ENCODE measurements at regions not wholly inside any gene's neighbourhood (a gene's known extent, or its start where the extent isn't known, plus 50 kb on each side); places are given as distances from the start of the nearest gene placed in this dataset.

DNA sequence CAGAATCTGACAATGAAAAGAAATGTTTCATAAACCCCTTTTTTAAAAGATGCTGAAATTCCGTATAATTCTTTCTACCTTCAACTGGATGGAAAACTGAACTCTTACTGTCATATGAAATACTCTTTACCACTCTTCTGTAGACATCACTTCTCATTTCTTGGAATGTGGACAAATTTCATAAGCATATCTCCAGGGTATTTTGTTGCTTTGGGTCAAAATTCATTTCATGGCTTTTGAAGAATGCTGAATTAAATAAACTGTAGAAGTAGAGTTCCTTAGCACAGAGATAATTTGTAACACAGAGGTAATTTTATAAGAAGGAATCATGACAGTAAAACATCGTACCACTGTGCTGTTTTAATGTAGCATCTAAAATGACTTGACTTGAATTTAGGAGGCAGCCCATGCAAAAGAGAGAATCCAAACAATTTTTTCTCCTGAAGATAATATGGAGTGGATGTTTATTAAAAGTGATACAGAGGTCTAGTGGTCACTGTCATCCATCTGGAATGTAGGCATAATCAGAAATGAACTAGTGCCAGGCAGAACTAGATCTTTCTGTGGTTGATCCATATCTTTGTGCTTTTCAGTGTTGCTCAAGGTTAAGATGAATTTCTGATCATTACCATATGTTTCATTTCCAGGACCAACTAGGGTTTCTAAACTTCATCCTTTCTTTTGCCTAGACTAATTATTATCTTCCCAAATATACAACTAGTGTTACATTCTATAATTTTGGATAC, 492.0 kb downstream of the KIF20B start:
- H4K20me1 ChIP-seq (ENCODE audit: insufficient read depth, low read length): no peaks in the 10 kb centered on the region
- H3K4me1 ChIP-seq (ENCODE audit: low read length): no peaks in the 10 kb centered on the region
- no peak overlapping the region for H3K4me2 ChIP-seq (ENCODE audit: low read depth, low read length)
- H3K9me3 ChIP-seq (replicated peaks; ENCODE audit: insufficient read depth, low read length): no peaks in the 10 kb centered on the region
- no peak overlapping the region for H3K27ac ChIP-seq (ENCODE audit: low read length)
- H3K27me3 ChIP-seq (replicated peaks; ENCODE audit: insufficient read depth, low read length): no peaks in the 10 kb centered on the region
- no peak overlapping the region for H3K9ac ChIP-seq (ENCODE audit: low read length)
- H3K4me3 ChIP-seq (ENCODE audit: low read length): no peak overlapping the region
- H3F3A ChIP-seq (ENCODE audit: insufficient read depth, low read length): no peaks in the 10 kb centered on the region
- TF ChIP-seq EZH2phosphoT487 (IDR thresholded peaks at IDR 0.05; ENCODE audit: low read length) (no peak), EZH2 (optimal IDR thresholded peaks at IDR 0.05; ENCODE audit: low read depth, low read length) (no peak), CTCF (IDR thresholded peaks at IDR 0.05; ENCODE audit: low read length) (no peak)
- H3K9me2 ChIP-seq (replicated peaks; ENCODE audit: insufficient read depth, low read length): no peaks in the 10 kb centered on the region
- no peak for DNase-seq
- H3K79me2 ChIP-seq (ENCODE audit: low read length): no peaks in the 10 kb centered on the region
- H3K36me3 ChIP-seq (replicated peaks; ENCODE audit: insufficient read depth, low read length): no peaks in the 10 kb centered on the region
- H2AFZ ChIP-seq (ENCODE audit: low read length): no peak overlapping the region

DNA sequence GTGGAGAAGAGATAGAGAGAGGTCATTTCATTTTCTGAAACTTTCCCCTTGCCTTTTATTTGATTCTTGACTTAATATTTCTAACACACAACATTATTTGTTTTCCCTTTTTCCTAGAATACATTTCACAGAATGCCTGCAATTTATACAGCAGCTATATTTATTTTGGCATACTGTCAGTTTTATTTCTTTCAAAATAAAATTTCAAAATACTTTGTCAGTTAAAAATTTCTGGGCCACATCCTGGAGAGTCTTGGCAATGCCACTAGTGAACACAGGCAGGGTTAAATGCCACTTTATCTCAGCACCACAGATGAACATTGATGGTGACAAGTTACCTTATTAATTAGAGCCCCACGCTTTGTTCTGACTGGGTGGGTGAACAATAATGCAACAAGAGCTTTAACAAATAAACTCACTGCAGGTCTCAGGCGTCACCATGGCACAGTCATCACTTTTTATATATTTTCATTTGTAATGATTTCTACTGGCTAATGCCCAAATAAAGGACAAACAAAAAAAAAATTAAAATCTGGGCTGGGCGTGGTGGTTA, 494.0 kb downstream of the KIF20B start:
- no peak overlapping the region for H3K9ac ChIP-seq (ENCODE audit: low read length)
- H3K79me2 ChIP-seq (ENCODE audit: low read length): no peaks in the 10 kb centered on the region
- H3K27ac ChIP-seq (ENCODE audit: low read length): no peak overlapping the region
- H3K9me2 ChIP-seq (replicated peaks; ENCODE audit: insufficient read depth, low read length): no peaks in the 10 kb centered on the region
- H4K20me1 ChIP-seq (ENCODE audit: insufficient read depth, low read length): no peaks in the 10 kb centered on the region
- TF ChIP-seq CTCF (IDR thresholded peaks at IDR 0.05; ENCODE audit: low read length) (no peak), EZH2 (optimal IDR thresholded peaks at IDR 0.05; ENCODE audit: low read depth, low read length) (no peak), EZH2phosphoT487 (IDR thresholded peaks at IDR 0.05; ENCODE audit: low read length) (no peak)
- no peaks in the 10 kb centered on the region for H3K36me3 ChIP-seq (replicated peaks; ENCODE audit: insufficient read depth, low read length)
- H3K27me3 ChIP-seq (replicated peaks; ENCODE audit: insufficient read depth, low read length): no peaks in the 10 kb centered on the region
- no peak overlapping the region for H3K4me3 ChIP-seq (ENCODE audit: low read length)
- H2AFZ ChIP-seq (ENCODE audit: low read length): no peak overlapping the region
- H3K9me3 ChIP-seq (replicated peaks; ENCODE audit: insufficient read depth, low read length): no peaks in the 10 kb centered on the region
- H3K4me1 ChIP-seq (ENCODE audit: low read length): no peaks in the 10 kb centered on the region
- DNase-seq: no peak
- H3K4me2 ChIP-seq (ENCODE audit: low read depth, low read length): no peak overlapping the region
- H3F3A ChIP-seq (ENCODE audit: insufficient read depth, low read length): no peaks in the 10 kb centered on the region

DNA sequence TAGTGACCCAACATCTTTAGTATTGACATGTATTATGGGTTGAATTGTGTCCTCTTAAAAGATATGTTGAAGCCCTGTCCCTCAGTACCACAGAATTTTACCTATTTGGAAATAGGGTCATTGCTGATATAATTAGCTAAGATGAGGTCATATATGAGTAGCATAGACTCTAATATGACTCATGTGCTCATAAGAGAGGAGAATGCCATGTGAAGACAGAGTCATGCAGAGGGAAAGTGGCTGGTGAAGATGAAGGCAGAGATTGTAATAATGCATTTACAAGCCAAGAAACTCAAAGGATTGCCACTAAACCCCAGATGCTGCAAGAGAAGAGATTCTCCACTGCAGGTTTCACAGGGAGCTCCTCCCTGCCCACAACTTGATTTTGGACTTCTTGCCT, 496.4 kb downstream of the KIF20B start:
- TF ChIP-seq CTCF (IDR thresholded peaks at IDR 0.05; ENCODE audit: low read length) (no peak), EZH2phosphoT487 (IDR thresholded peaks at IDR 0.05; ENCODE audit: low read length) (no peak), EZH2 (optimal IDR thresholded peaks at IDR 0.05; ENCODE audit: low read depth, low read length) (no peak)
- H3K36me3 ChIP-seq (replicated peaks; ENCODE audit: insufficient read depth, low read length): no peaks in the 10 kb centered on the region
- no peak overlapping the region for H2AFZ ChIP-seq (ENCODE audit: low read length)
- H3K4me2 ChIP-seq (ENCODE audit: low read depth, low read length): no peak overlapping the region
- DNase-seq: no peak
- no peaks in the 10 kb centered on the region for H3K9me2 ChIP-seq (replicated peaks; ENCODE audit: insufficient read depth, low read length)
- H3K79me2 ChIP-seq (ENCODE audit: low read length): no peaks in the 10 kb centered on the region
- no peak overlapping the region for H3K9ac ChIP-seq (ENCODE audit: low read length)
- H3F3A ChIP-seq (ENCODE audit: insufficient read depth, low read length): no peaks in the 10 kb centered on the region
- no peaks in the 10 kb centered on the region for H3K9me3 ChIP-seq (replicated peaks; ENCODE audit: insufficient read depth, low read length)
- H3K4me1 ChIP-seq (ENCODE audit: low read length): no peaks in the 10 kb centered on the region
- no peaks in the 10 kb centered on the region for H3K27me3 ChIP-seq (replicated peaks; ENCODE audit: insufficient read depth, low read length)
- no peak overlapping the region for H3K27ac ChIP-seq (ENCODE audit: low read length)
- H3K4me3 ChIP-seq (ENCODE audit: low read length): no peak overlapping the region
- H4K20me1 ChIP-seq (ENCODE audit: insufficient read depth, low read length): no peaks in the 10 kb centered on the region

Measured in MM.1S (cell line).